ENCODE measurements at regions not wholly inside any gene's neighbourhood (a gene's known extent, or its start where the extent isn't known, plus 50 kb on each side); places are given as distances from the start of the nearest gene placed in this dataset.
A peak's percentile ranks its signal among the peaks of the same experiment; 100 is the strongest.

GRCh38 chr1:239731082-239731748, 344.8 kb downstream of the CHRM3 start:
- WGBS, 2 donors, result 84 to 93% methylated on average over 5 of the region's 5 CpGs
- DNase-seq, result no peak
- no peaks in the 10 kb centered on the region for H3K27me3 ChIP-seq
- peak overlapping the region in 2 of 4 donors; percentile 7 to 40 for H3K27ac ChIP-seq
- no peak overlapping the region for H3K4me3 ChIP-seq
- H3K9me3 ChIP-seq, result no peaks in the 10 kb centered on the region
- TF ChIP-seq EP300 (IDR thresholded peaks at IDR 0.05) (no peak), POLR2AphosphoS5 (IDR thresholded peaks at IDR 0.05) (peak in 1 of 4 donors; percentile 20)
- no peaks in the 10 kb centered on the region for H3K36me3 ChIP-seq
- H3K4me1 ChIP-seq, result peaks cover 0 to 19% (median 11%) of the 10 kb centered on the region in 4 donors
- intact Hi-C loops (cut with DNase I), result no loop called here

GRCh38 chr1:239732770-239733169, 346.4 kb downstream of the CHRM3 start:
- no peak for TF ChIP-seq CTCF (IDR thresholded peaks at IDR 0.05)
- TF ChIP-seq POLR2A (IDR thresholded peaks at IDR 0.05), result no peak
- no peak for TF ChIP-seq POLR2AphosphoS5 (IDR thresholded peaks at IDR 0.05)
- no peak for TF ChIP-seq EP300 (IDR thresholded peaks at IDR 0.05)
- Histone ChIP-seq H3K36me3 (no peaks in the 10 kb centered on the region), H3K27me3 (no peaks in the 10 kb centered on the region), H3K4me3 (no peak overlapping the region), H3K4me1 (peaks cover 0 to 19% (median 11%) of the 10 kb centered on the region in 4 donors), H3K9me3 (no peaks in the 10 kb centered on the region), H3K27ac (no peak overlapping the region)
- intact Hi-C loops (cut with DNase I), result no loop called here
- WGBS, 2 donors, result 97 to 98% methylated on average over 2 of the region's 2 CpGs
- DNase-seq, result no peak

GRCh38 chr1:239733995-239734394, 347.6 kb downstream of the CHRM3 start:
- Histone ChIP-seq H3K27ac (no peak overlapping the region), H3K4me3 (no peak overlapping the region), H3K27me3 (no peaks in the 10 kb centered on the region), H3K4me1 (peaks cover 0 to 29% (median 20%) of the 10 kb centered on the region in 4 donors), H3K36me3 (no peaks in the 10 kb centered on the region), H3K9me3 (no peaks in the 10 kb centered on the region)
- 80 to 95% methylated on average over 3 of the region's 3 CpGs for WGBS, 2 donors
- DNase-seq, result no peak
- TF ChIP-seq POLR2A (IDR thresholded peaks at IDR 0.05) (no peak), EP300 (IDR thresholded peaks at IDR 0.05) (no peak), POLR2AphosphoS5 (IDR thresholded peaks at IDR 0.05) (no peak), CTCF (IDR thresholded peaks at IDR 0.05) (no peak)
- intact Hi-C loops (cut with DNase I), result no loop called here

- Histone ChIP-seq H3K4me1 (peaks cover 0 to 37% (median 26%) of the 10 kb centered on the region in 4 donors), H3K27ac (no peak overlapping the region), H3K9me3 (no peaks in the 10 kb centered on the region), H3K36me3 (no peaks in the 10 kb centered on the region), H3K4me3 (no peak overlapping the region), H3K27me3 (no peaks in the 10 kb centered on the region)
- TF ChIP-seq CTCF (IDR thresholded peaks at IDR 0.05), result no peak
- no peak for TF ChIP-seq POLR2A (IDR thresholded peaks at IDR 0.05)
- no peak for TF ChIP-seq EP300 (IDR thresholded peaks at IDR 0.05)
- TF ChIP-seq POLR2AphosphoS5 (IDR thresholded peaks at IDR 0.05), result no peak
- DNase-seq, result no peak
- intact Hi-C loops (cut with DNase I), result no loop called here
- 45 to 64% methylated on average over 2 of the region's 2 CpGs for WGBS, 2 donors
Measured at GRCh38 chr1:239735111-239735510, 348.7 kb downstream of the CHRM3 start.

- Histone ChIP-seq H3K27me3 (no peaks in the 10 kb centered on the region), H3K4me1 (peaks cover 0 to 30% (median 20%) of the 10 kb centered on the region in 4 donors), H3K9me3 (no peaks in the 10 kb centered on the region), H3K4me3 (no peak overlapping the region), H3K36me3 (no peaks in the 10 kb centered on the region), H3K27ac (no peak overlapping the region)
- intact Hi-C loops (cut with DNase I), result no loop called here
- no peak for TF ChIP-seq CTCF (IDR thresholded peaks at IDR 0.05)
- TF ChIP-seq EP300 (IDR thresholded peaks at IDR 0.05), result no peak
- no peak for TF ChIP-seq POLR2AphosphoS5 (IDR thresholded peaks at IDR 0.05)
- TF ChIP-seq POLR2A (IDR thresholded peaks at IDR 0.05), result no peak
- no peak for DNase-seq
- WGBS, 2 donors, result 73 to 80% methylated on average over 2 of the region's 2 CpGs
Measured at GRCh38 chr1:239736479-239736878, 350.1 kb downstream of the CHRM3 start.
